ENCODE measurements at regions not wholly inside any gene's neighbourhood (a gene's known extent, or its start where the extent isn't known, plus 50 kb on each side); places are given as distances from the start of the nearest gene placed in this dataset. TPM values are rescaled to one million over a fixed set of nuclear protein-coding genes. Genes with fewer than 3 reads are reported as not detected.

Small RNA genes lying in the stretch of these regions (small RNA-seq; reads per million reads assigned to genes)
- gene MIR588 (not detected), gene RNU6-200P (not detected)
